A673 (cell line): ENCODE measurements at regions not wholly inside any gene's neighbourhood (a gene's known extent, or its start where the extent isn't known, plus 50 kb on each side); places are given as distances from the start of the nearest gene placed in this dataset.
A peak's percentile ranks its signal among the peaks of the same experiment; 100 is the strongest.

Source experiments
- BruUV-seq: library from RNA; stranded (reverse); fragments of 400-500 nt; replicated peaks from 2 replicates; lab custom pipeline; 2021; lab: Mats Ljungman, UMichigan
- CTCF ChIA-PET: fragments of 300-600 bp; sonication (Branson Sonifier 250); formaldehyde crosslinking; loops from one replicate; lab custom pipeline; 2022; ENCODE audit warnings: antibody characterized with exemption; lab: Charles Lee
- POLR2A ChIA-PET: fragments of 300-600 bp; sonication (Branson Sonifier 250); formaldehyde crosslinking; loops from one replicate; lab custom pipeline; 2022; ENCODE audit warnings: antibody characterized with exemption; ENCODE audit not compliant: low non-redundant PET; lab: Charles Lee
- DNase-seq: peaks from one replicate; pipeline ENCODE4 v3.0.0-alpha.2; 2015; ENCODE audit warnings: low spot score
- H3K27ac ChIP-seq: fragments of 200-600 bp; sonication (generic); 2 replicates; pipeline ENCODE4 v1.5.1; 2016; ENCODE audit warnings: mixed run types, low read depth, mild to moderate bottlenecking, mixed read lengths, antibody characterized with exemption, low read length; ENCODE audit not compliant: poor library complexity, severe bottlenecking
- H3K27me3 ChIP-seq: fragments of 200-600 bp; sonication (generic); replicated peaks from 2 replicates; pipeline ENCODE4 v1.6.1; 2017; ENCODE audit warnings: mixed run types, low read depth, mild to moderate bottlenecking, mixed read lengths, antibody characterized with exemption, low read length; ENCODE audit not compliant: insufficient read depth, poor library complexity
- H3K36me3 ChIP-seq: fragments of 200-600 bp; sonication (generic); 2 replicates; pipeline ENCODE4 v1.6.1; 2016; ENCODE audit warnings: mixed run types, mild to moderate bottlenecking, mixed read lengths, antibody characterized with exemption, low read length; ENCODE audit not compliant: insufficient read depth, poor library complexity, severe bottlenecking
- H3K4me1 ChIP-seq: fragments of 200-600 bp; sonication (generic); 2 replicates; pipeline ENCODE4 v1.6.1; 2017; ENCODE audit warnings: mixed run types, mild to moderate bottlenecking, mixed read lengths, antibody characterized with exemption, low read length; ENCODE audit not compliant: insufficient read depth, poor library complexity, severe bottlenecking
- H3K4me3 ChIP-seq: fragments of 200-600 bp; sonication (generic); 2 replicates; pipeline ENCODE4 v1.5.1; 2016; ENCODE audit warnings: low read depth, mixed run types, mild to moderate bottlenecking, mixed read lengths, low read length; ENCODE audit not compliant: poor library complexity, severe bottlenecking
- H3K9me3 ChIP-seq: fragments of 200-600 bp; sonication (generic); 2 replicates; pipeline ENCODE4 v1.6.1; 2016; ENCODE audit warnings: mixed run types, low read depth, mild to moderate bottlenecking, mixed read lengths, antibody characterized with exemption, low read length; ENCODE audit not compliant: poor library complexity, severe bottlenecking
- EZH2 ChIP-seq: fragments of 200-600 bp; sonication (generic); IDR thresholded peaks from 2 replicates; pipeline ENCODE4 v1.6.1; 2017; ENCODE audit warnings: borderline replicate concordance, low read depth, mild to moderate bottlenecking, mixed read lengths, antibody characterized with exemption, low read length; ENCODE audit not compliant: poor library complexity, severe bottlenecking
- intact Hi-C: fragments of 100-400 bp; cut with micrococcal nuclease; formaldehyde crosslinking; loops from one replicate; pipeline ENCODE4 v1.10.0; 2022; ENCODE audit not compliant: unreplicated experiment
- TF ChIP-seq, protein P1 (sequence below): fragments of 300-800, 200-600 bp; sonication (generic); conservative IDR thresholded peaks from 2 replicates; pipeline ENCODE4 v1.5.1; 2017; ENCODE audit warnings: low read depth, mild to moderate bottlenecking, antibody characterized with exemption, low read length, moderate library complexity, mixed read lengths

DNA sequence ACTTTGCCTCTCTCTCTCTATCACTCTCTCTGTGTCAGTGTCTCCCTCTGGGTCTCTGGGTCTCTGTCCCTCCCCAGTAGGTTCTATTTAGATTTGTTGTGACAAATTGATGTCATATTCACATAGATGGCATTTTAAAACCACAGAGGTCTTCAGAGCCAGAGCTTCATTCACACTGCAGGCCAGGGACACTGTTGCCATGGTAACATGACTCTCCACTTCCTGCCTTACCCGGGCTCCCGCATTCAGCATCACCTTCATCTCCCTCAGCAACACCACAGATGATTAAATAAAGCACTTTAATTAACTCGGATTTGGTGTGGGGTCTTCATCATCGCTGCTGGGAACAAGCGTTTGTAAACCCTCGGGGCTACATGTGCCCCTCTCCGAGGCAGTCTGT lies 132.6 kb downstream of the ETS2 start:
- H3K27ac ChIP-seq = no peak overlapping the region
- POLR2A ChIA-PET = no interaction called here

DNA sequence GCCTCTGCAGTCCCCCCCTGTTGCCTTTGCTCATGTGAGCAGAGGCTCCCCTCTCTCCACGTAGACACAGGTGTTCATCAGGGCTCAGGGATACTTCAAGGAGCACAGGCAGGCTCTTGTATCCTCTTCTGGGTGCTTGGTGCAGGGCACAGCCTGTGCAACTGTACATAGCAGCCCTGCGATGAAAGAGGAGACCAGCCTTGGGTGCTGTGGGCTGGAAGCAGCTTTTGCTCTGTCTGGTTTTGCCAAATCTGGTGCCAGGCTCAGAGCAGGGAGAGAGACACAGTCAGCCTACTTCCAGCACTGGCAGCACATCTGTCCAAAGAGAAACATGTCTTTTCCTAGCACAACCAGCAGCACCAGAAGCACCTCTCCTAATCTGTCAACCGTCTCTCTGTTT lies 132.1 kb downstream of the ETS2 start:
- no peaks in the 10 kb centered on the region for H3K36me3 ChIP-seq
- no peaks in the 10 kb centered on the region for H3K27me3 ChIP-seq
- no peaks in the 10 kb centered on the region for H3K9me3 ChIP-seq
- H3K4me3 ChIP-seq = no peak overlapping the region
- ChIA-PET CTCF (no interaction called here), POLR2A (no interaction called here)
- no peak overlapping the region for H3K27ac ChIP-seq
- no peak for DNase-seq
- no peaks in the 10 kb centered on the region for H3K4me1 ChIP-seq
- intact Hi-C loops = no loop called here
- no peak for TF ChIP-seq EZH2
- TF ChIP-seq, protein P1, sequence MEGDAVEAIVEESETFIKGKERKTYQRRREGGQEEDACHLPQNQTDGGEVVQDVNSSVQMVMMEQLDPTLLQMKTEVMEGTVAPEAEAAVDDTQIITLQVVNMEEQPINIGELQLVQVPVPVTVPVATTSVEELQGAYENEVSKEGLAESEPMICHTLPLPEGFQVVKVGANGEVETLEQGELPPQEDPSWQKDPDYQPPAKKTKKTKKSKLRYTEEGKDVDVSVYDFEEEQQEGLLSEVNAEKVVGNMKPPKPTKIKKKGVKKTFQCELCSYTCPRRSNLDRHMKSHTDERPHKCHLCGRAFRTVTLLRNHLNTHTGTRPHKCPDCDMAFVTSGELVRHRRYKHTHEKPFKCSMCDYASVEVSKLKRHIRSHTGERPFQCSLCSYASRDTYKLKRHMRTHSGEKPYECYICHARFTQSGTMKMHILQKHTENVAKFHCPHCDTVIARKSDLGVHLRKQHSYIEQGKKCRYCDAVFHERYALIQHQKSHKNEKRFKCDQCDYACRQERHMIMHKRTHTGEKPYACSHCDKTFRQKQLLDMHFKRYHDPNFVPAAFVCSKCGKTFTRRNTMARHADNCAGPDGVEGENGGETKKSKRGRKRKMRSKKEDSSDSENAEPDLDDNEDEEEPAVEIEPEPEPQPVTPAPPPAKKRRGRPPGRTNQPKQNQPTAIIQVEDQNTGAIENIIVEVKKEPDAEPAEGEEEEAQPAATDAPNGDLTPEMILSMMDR = no peak
- BruUV-seq = no TSS peak

More for the DNA sequence above, 132.6 kb downstream of the ETS2 start:
- no peak overlapping the region for H3K4me3 ChIP-seq
- no TSS peak for BruUV-seq
- H3K4me1 ChIP-seq = no peaks in the 10 kb centered on the region
- no peaks in the 10 kb centered on the region for H3K27me3 ChIP-seq
- CTCF ChIA-PET = no interaction called here
- no peak for TF ChIP-seq EZH2
- TF ChIP-seq, protein P1 = no peak
- H3K9me3 ChIP-seq = no peaks in the 10 kb centered on the region
- peak; percentile 10 for DNase-seq
- no peaks in the 10 kb centered on the region for H3K36me3 ChIP-seq
- intact Hi-C loops = no loop called here

DNA sequence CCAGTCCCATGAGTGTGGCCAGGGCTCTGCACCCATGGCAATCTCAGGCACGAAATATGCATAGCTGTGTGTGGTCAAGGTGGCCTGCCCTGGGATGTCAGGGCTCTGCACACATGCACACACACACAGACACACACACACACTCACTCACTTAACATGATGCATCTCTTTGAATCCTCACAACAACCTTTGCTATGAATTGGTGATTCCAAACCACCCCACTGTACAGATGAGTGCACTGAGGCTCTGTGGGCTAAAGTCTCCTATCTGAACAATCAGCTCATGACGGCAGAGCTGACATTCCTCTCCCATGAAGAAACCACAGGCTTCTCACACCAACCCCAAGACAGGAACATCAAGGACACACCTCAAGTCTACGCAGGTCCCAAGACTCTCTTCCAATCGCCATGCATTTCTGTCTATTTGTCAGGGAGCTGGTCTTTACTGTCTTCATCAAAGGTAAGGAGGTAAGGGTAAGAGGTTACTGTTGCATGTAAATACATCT lies 131.6 kb downstream of the ETS2 start:
- no peak overlapping the region for H3K27ac ChIP-seq
- CTCF ChIA-PET = no interaction called here

More for the DNA sequence above, 131.6 kb downstream of the ETS2 start:
- H3K4me1 ChIP-seq = no peaks in the 10 kb centered on the region
- DNase-seq = no peak
- POLR2A ChIA-PET = no interaction called here
- BruUV-seq = no TSS peak
- intact Hi-C loops = no loop called here
- no peaks in the 10 kb centered on the region for H3K9me3 ChIP-seq
- H3K27me3 ChIP-seq = no peaks in the 10 kb centered on the region
- no peak overlapping the region for H3K4me3 ChIP-seq
- H3K36me3 ChIP-seq = no peaks in the 10 kb centered on the region
- no peak for TF ChIP-seq EZH2
- TF ChIP-seq, protein P1 = no peak
